ENCODE measurements at regions not wholly inside any gene's neighbourhood (a gene's known extent, or its start where the extent isn't known, plus 50 kb on each side); places are given as distances from the start of the nearest gene placed in this dataset.

DNA sequence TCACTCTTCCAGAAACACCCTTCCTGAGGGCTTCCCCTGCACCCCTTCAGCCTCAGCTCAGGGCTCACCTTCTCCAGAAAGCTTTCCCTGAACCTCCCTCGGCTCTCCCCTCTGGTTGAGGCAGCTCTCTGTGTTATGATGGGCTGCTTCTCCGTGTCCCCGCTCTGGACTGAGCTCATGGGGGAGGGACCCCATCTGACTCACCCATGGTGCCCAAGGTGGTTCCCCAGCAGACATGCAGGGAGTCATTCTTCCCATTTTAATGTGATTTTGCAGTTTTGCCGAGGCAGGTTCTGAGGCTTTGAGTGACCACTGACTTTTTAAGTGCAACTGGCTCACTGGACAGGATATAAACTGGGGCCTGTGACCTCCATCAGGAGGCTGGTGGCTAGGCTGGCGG, 495.1 kb downstream of the TBC1D22A start:
- H2BK120ac ChIP-seq (ENCODE audit: low read depth, low read length) = no peak overlapping the region
- H2AFZ ChIP-seq (replicated peaks; ENCODE audit: low read length, poor library complexity) = no peak overlapping the region
- H3K36me3 ChIP-seq (ENCODE audit: control insufficient read depth, insufficient read depth, low read length) = no peaks in the 10 kb centered on the region
- no peak overlapping the region for H3K4ac ChIP-seq (ENCODE audit: low read depth, low read length)
- POLR2A ChIA-PET (ENCODE audit: unreplicated experiment) = no interaction called here
- no peaks in the 10 kb centered on the region for H3K9me1 ChIP-seq (ENCODE audit: insufficient read depth, low read length)
- no peak overlapping the region for H3K23ac ChIP-seq (ENCODE audit: low read depth, low read length)
- H2AK5ac ChIP-seq (ENCODE audit: low read depth, low read length) = no peak overlapping the region
- no peak overlapping the region for H2AK9ac ChIP-seq (replicated peaks; ENCODE audit: low read depth, low read length, poor library complexity)
- H2BK5ac ChIP-seq (ENCODE audit: low read depth, low read length, poor library complexity, severe bottlenecking) = no peak overlapping the region
- no peak for TF ChIP-seq MAFK (IDR thresholded peaks at IDR 0.05; ENCODE audit: low read depth, low read length)
- TF ChIP-seq RCOR1 (IDR thresholded peaks at IDR 0.05; ENCODE audit: insufficient replicate concordance, low read length) = no peak
- no peak for TF ChIP-seq RAD21 (IDR thresholded peaks at IDR 0.05; ENCODE audit: low read length)
- no peak for TF ChIP-seq NFE2L2 (IDR thresholded peaks at IDR 0.05; ENCODE audit: low read depth, low read length)
- TF ChIP-seq CEBPB (IDR thresholded peaks at IDR 0.05; ENCODE audit: low read depth, low read length) = no peak
- TF ChIP-seq POLR2A (IDR thresholded peaks at IDR 0.05; ENCODE audit: low read depth, low read length) = no peak
- no peak for TF ChIP-seq FOS (IDR thresholded peaks at IDR 0.05; ENCODE audit: low read depth, low read length)
- no peak for TF ChIP-seq MAZ (IDR thresholded peaks at IDR 0.05; ENCODE audit: borderline replicate concordance, low read depth, low read length)
- TF ChIP-seq CHD1 (IDR thresholded peaks at IDR 0.05; ENCODE audit: low read depth, low read length) = no peak
- TF ChIP-seq RFX5 (IDR thresholded peaks at IDR 0.05; ENCODE audit: low read depth, low read length) = no peak
- TF ChIP-seq CTCF (conservative IDR thresholded peaks at IDR 0.05; ENCODE audit: low read depth, low read length) = no peak
- TF ChIP-seq, protein P1, sequence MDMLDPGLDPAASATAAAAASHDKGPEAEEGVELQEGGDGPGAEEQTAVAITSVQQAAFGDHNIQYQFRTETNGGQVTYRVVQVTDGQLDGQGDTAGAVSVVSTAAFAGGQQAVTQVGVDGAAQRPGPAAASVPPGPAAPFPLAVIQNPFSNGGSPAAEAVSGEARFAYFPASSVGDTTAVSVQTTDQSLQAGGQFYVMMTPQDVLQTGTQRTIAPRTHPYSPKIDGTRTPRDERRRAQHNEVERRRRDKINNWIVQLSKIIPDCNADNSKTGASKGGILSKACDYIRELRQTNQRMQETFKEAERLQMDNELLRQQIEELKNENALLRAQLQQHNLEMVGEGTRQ (IDR thresholded peaks at IDR 0.05; ENCODE audit: low read depth, low read length) = no peak
- TF ChIP-seq SMC3 (IDR thresholded peaks at IDR 0.05; ENCODE audit: low read depth, low read length) = no peak
- TF ChIP-seq, protein P2, sequence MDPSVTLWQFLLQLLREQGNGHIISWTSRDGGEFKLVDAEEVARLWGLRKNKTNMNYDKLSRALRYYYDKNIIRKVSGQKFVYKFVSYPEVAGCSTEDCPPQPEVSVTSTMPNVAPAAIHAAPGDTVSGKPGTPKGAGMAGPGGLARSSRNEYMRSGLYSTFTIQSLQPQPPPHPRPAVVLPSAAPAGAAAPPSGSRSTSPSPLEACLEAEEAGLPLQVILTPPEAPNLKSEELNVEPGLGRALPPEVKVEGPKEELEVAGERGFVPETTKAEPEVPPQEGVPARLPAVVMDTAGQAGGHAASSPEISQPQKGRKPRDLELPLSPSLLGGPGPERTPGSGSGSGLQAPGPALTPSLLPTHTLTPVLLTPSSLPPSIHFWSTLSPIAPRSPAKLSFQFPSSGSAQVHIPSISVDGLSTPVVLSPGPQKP (IDR thresholded peaks at IDR 0.05; ENCODE audit: borderline replicate concordance, low read depth, low read length) = no peak
- TF ChIP-seq BHLHE40 (IDR thresholded peaks at IDR 0.05; ENCODE audit: low read depth, low read length) = no peak
- TF ChIP-seq MXI1 (IDR thresholded peaks at IDR 0.05; ENCODE audit: borderline replicate concordance, low read depth, low read length) = no peak
- H3K79me1 ChIP-seq (ENCODE audit: low read depth in 1 of 2, low read length in 2 of 2) = no peaks in the 10 kb centered on the region
- no peak overlapping the region for H2BK15ac ChIP-seq (ENCODE audit: low read depth, low read length)
- no peak overlapping the region for H4K91ac ChIP-seq (ENCODE audit: insufficient read depth, low read depth, low read length)
- in situ Hi-C loops (cut with MboI; ENCODE audit: low sequenced_read_pairs) (no loop called here), dilution Hi-C loops (cut with HindIII; ENCODE audit: low sequenced_read_pairs, unreplicated experiment) (no loop called here), intact Hi-C loops (cut with micrococcal nuclease) (no loop called here)
- no peak overlapping the region for H4K5ac ChIP-seq (ENCODE audit: low read depth, low read length)
- no peak overlapping the region for H3K4me3 ChIP-seq (ENCODE audit: insufficient read depth, low read depth, low read length)
- no peaks in the 10 kb centered on the region for H3K4me1 ChIP-seq (ENCODE audit: control insufficient read depth, insufficient read depth, low read length)
- no peak overlapping the region for H4K8ac ChIP-seq (ENCODE audit: low read depth in 2 of 2, low read length in 2 of 2)
- H3K9ac ChIP-seq (ENCODE audit: low read depth, low read length) = no peak overlapping the region
- no peak for ATAC-seq (ENCODE audit: low read depth)
- H3K56ac ChIP-seq (ENCODE audit: extremely low read depth, insufficient read depth, low read length) = no peak overlapping the region
- no peak overlapping the region for H3K14ac ChIP-seq (replicated peaks; ENCODE audit: low read depth, low read length)
- H3K4me2 ChIP-seq (ENCODE audit: low read depth, low read length) = no peak overlapping the region
- H3K27me3 ChIP-seq (ENCODE audit: control insufficient read depth, insufficient read depth, low read length) = no peaks in the 10 kb centered on the region
- no peak overlapping the region for H3K18ac ChIP-seq (ENCODE audit: low read depth, low read length)
- no peak overlapping the region for H3K27ac ChIP-seq (ENCODE audit: insufficient read depth, low read length)
- WGBS, 2 experiments (ENCODE audit: extremely low coverage in 2 of 2, insufficient read length in 1 of 2) = 42% methylated on average over 2 of the region's 5 CpGs; no CpG with 5 or more reads in 1 of the 2 experiments
- H3K9me3 ChIP-seq (ENCODE audit: control insufficient read depth, insufficient read depth, low read length) = peaks cover 3% of the 10 kb centered on the region; the same call in 1 of the 2 replicates
- DNase-seq = no peak
- H2BK20ac ChIP-seq (ENCODE audit: low read depth, low read length) = no peak overlapping the region
- CTCF ChIA-PET = no interaction called here
- no TSS peak for BruUV-seq (replicated peaks)
- H4K20me1 ChIP-seq (ENCODE audit: insufficient read depth, low read length) = no peaks in the 10 kb centered on the region

All from IMR-90 (cell line).